Breast epithelium (tissue), 3 donors: ENCODE measurements at regions not wholly inside any gene's neighbourhood (a gene's known extent, or its start where the extent isn't known, plus 50 kb on each side); places are given as distances from the start of the nearest gene placed in this dataset.

Experiments
- POLR2A ChIP-seq: fragments of 450-650 bp; IDR thresholded peaks from one replicate; pipeline ENCODE4 v1.6.1; 2016; ENCODE audit warnings: antibody characterized with exemption, mild to moderate bottlenecking, moderate library complexity
- POLR2AphosphoS5 ChIP-seq, 3 donors: sonication (generic); formaldehyde crosslinking; IDR thresholded peaks; one replicate each; pipeline ENCODE4 v1.6.1; 2017; ENCODE audit warnings: antibody characterized with exemption in 3 of 3
- TF ChIP-seq, protein P1 (sequence below), 3 donors: fragments of 450-650 bp; IDR thresholded peaks; one replicate each; pipeline ENCODE4 v1.5.1; 2016 to 2017; ENCODE audit warnings: antibody characterized with exemption in 3 of 3, mild to moderate bottlenecking in 3 of 3, moderate library complexity in 3 of 3

DNA sequence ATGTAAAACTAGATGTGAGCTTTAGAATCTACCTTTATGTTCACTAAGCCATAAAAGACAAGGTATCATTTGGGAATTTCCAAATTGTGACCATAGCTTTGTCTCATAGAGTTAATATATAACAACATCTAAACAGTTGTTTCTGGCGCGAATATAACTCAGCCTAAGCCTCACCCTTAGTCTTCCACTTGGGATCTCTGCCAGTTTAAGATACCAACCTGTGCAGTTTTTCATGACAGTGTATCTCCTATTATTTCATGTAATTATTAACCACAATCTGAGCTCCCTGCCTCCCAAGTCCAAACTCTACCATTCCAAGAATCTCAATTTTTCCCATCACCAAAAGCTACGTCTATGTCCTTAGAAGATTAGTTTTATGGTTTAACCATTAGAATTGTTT, 572.5 kb upstream of the ISX start:
- TF ChIP-seq POLR2A (no peak), POLR2AphosphoS5 (IDR thresholded peaks at IDR 0.05) (no peak)
- TF ChIP-seq, protein P1, sequence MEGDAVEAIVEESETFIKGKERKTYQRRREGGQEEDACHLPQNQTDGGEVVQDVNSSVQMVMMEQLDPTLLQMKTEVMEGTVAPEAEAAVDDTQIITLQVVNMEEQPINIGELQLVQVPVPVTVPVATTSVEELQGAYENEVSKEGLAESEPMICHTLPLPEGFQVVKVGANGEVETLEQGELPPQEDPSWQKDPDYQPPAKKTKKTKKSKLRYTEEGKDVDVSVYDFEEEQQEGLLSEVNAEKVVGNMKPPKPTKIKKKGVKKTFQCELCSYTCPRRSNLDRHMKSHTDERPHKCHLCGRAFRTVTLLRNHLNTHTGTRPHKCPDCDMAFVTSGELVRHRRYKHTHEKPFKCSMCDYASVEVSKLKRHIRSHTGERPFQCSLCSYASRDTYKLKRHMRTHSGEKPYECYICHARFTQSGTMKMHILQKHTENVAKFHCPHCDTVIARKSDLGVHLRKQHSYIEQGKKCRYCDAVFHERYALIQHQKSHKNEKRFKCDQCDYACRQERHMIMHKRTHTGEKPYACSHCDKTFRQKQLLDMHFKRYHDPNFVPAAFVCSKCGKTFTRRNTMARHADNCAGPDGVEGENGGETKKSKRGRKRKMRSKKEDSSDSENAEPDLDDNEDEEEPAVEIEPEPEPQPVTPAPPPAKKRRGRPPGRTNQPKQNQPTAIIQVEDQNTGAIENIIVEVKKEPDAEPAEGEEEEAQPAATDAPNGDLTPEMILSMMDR (IDR thresholded peaks at IDR 0.05), result no peak
